ENCODE measurements at regions not wholly inside any gene's neighbourhood (a gene's known extent, or its start where the extent isn't known, plus 50 kb on each side); places are given as distances from the start of the nearest gene placed in this dataset.

GRCh38 chr6:113170454-113170853 lies 686.7 kb upstream of the MARCKS start:
- no peak for DNase-seq

DNA sequence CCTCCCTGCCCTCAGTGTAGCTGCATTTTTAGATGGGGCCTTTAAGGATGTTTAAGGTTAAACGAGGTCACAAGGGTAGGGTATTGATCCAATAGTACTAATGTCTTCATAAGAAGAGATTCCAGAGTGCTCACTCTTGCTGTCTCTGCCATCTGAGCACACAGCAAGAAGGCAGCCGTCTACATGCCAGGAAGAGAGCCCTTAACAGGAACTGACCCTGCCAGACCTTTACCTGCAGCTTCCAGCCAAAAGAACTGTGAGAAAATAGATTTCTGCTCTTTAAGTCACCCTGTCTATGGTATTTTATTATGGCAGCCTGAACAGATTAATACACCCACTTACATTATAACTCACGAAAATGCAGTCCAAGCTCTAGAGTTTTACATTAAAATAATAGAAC lies 685.3 kb upstream of the MARCKS start:
- DNase-seq, result no peak

DNA sequence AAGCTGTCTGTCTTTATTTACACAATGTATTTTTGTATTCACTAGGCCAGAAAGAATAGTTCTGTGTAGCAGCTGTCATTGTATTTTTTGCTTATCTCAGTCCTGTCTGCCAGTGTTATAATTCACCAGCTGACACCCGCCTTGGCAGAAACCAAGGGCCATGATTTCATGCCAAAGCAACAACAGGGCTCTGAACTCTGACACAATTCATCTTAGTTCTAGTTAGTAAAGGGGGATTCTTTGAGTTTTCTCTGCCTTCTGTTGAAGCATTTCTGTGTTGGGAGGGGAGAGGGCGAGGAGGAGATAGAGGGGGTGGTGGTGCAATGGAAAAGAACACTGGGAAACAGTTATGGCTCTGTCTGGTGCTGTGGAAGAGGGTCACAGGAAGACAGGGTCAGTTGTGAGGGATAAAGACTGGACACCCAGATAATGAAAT lies 684.6 kb upstream of the MARCKS start:
- DNase-seq, result no peak

- DNase-seq, result no peak
Observed at GRCh38 chr6:113178349-113178748, 678.8 kb upstream of the MARCKS start.

- no peak for DNase-seq
Observed at GRCh38 chr6:113181164-113181563, 676.0 kb upstream of the MARCKS start.

GRCh38 chr6:113182370-113183141 lies 674.6 kb upstream of the MARCKS start:
- no peak for DNase-seq

DNA sequence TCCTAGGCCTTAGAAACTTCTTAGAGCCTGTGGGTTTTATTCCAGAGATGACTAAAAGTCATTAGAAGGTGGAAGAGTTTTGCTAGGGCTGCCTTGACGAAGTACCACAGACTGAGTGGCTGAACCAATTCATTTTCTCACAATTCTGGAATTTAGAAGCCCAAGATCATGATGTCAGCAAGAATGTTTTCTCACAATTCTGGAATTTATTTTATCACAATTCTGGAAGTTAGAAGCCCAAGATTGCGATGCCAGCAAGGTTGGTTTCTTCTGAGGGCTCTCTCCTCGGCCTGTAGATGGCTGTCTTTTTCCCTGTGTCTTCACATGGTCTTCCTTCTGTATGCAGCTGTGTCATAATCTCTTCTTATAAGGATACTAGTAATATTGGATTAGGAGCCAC lies 672.9 kb upstream of the MARCKS start:
- DNase-seq, result no peak

GRCh38 chr6:113184736-113185135 lies 672.4 kb upstream of the MARCKS start:
- no peak for DNase-seq

DNA sequence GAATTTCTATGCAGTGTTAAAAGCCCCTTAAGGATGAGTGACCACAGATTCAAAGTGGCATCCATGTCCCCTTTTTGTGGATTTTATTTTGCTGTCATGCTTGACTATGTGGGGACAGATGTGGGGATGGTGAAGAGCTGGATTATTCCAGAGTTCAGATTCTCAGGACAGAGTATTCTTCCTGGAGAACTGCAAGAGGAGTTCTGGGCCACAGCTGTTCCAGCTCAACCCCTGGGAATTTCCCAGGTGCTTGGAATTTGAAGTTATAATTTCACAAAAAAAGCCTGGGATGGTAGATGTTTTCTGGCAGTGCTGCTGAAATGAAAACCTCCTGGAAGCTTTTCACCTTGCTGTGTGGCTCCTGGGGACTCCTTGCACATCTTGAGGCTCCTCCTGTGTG lies 671.8 kb upstream of the MARCKS start:
- no peak for DNase-seq

DNA sequence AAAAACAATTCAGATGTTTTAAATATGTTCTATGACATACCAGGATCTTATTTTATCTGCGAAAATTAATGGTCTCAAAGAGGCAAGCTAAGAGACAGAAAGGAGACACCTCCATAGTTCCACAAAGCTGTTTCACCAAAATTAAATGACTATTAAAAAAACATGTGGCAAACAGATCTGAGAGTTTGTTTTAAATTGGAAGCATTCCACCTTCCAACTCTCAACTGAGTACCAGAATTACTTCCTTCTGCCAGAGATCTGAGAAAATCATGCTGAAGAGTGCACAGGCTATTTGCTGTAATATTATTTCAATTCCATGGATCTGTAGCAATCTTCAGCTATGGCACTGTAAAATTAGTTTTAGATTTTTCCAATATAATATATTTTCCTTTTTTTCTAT lies 669.5 kb upstream of the MARCKS start:
- DNase-seq, result no peak

GRCh38 chr6:113188962-113189361 lies 668.2 kb upstream of the MARCKS start:
- DNase-seq, result no peak

GRCh38 chr6:113190170-113190569 lies 667.0 kb upstream of the MARCKS start:
- no peak for DNase-seq

- no peak for DNase-seq
Observed at GRCh38 chr6:113194090-113194489, 663.1 kb upstream of the MARCKS start.

DNA sequence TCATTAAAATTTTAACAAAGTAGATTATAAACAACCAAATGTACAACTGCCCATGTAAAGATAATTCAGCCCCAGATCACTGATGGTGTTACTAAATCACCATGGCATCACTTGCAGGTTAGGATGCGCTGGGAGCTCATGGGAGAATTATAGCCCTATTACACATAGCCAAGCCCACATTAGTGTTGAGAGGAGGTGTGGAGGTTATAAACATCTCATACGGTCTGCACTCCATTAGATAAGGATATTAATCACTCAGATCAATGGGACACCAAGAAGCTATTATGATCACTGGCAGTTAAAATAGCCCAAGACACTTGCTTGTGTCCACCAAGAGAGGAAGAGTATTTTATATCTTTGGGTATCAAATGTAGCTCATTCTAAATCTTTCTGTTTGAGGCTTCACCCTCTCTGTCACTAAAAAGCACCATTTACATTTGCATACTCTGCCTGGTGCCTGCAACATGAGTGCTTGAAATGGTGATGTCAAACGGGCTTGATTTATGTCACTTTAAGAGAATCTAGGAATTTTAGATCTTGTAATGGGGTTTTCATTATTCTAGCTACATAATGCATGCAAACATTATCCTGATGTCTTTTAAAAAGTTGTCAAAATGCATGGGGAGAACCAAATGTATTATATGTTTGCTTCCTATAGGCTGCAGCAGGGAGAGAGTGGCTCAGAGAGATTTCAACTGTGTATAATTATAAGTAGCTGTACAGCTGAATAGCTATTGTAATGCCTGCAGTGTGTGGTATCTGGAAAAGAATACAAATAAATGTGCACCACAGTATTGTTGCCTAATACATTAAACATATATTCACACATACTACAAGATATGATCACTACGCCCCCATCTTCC lies 654.1 kb upstream of the MARCKS start:
- no peak for DNase-seq

GRCh38 chr6:113203715-113204110 lies 653.4 kb upstream of the MARCKS start:
- no peak for DNase-seq

- no peak for DNase-seq
Observed at GRCh38 chr6:113205553-113205952, 651.6 kb upstream of the MARCKS start.

DNA sequence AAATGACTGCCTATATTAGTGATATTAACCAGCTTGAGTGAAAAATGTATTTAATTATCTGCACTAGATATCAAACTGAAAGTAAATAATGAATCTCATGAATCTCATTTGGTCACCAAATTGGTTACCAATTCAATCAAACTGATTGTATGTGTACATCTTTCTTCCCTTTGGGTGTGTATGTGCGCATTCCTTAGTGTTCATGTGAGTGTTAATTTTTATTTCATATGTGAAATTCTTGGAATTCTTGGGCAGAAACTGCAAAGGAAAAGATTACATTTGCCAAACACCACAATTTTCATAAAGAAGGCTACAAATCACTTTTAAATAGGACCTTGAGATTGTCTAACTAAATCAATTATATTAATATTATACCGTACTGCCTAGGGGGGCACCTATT lies 648.4 kb upstream of the MARCKS start:
- DNase-seq, result no peak

DNA sequence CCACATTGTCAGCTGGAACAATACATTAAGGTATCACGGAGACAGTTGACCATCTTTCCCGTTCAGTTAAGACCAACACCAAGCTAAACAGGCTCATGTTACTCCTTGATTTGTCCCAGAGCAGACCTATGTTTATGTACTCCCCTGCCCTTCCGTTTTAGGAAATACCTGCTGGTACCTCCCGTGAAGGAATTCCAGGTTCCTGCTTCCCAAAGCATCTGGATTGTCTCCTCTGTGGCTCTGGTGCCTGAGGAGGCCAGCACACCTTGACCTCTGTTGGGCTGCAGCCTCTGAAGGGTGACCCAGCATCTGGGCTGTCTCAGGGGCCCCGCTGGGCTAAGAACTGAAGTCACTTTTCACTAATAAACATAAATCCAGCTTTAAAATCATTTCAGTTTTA lies 647.8 kb upstream of the MARCKS start:
- DNase-seq, result no peak

DNA sequence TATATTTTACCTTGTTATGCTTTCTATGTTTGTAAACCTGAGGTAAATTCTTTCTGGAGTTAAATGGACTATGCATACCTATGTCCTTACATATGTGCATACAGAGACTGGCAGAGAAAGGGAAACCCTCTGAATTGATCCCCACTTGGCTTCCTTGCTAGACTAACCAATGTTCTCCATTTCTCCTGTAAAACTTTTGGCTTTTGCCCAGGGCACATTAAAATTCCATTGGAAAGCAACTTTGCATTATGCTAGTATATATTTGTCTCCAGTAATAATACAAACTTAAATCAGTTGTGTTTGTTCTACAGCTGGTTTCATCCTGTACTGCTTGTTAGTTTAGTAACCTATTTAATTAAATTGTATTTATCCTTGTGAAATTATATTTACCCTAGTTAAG lies 646.0 kb upstream of the MARCKS start:
- no peak for DNase-seq

GRCh38 chr6:113219783-113220182 lies 637.4 kb upstream of the MARCKS start:
- no peak for DNase-seq

- no peak for DNase-seq
Observed at GRCh38 chr6:113220832-113221231, 636.3 kb upstream of the MARCKS start.

DNA sequence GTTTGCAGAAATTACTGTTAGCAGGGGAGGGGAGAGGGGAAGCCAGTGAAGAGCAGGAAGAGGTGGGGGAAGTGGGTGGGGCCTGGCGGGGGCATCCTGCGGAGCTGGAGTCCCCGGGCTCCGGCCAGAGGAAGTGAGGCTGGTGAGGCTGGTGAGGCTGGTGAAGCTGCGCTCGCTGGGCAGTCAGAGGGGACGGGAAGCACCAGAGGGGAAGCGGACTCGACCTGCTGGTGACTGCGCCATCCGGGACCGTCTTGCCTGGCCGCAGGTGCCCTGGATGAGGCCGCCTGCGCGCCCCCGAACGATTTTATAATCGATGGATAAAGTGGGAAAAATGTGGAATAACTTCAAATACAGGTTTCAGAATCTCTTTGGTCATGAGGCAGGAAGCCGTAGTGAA lies 635.3 kb upstream of the MARCKS start:
- DNase-seq, result no peak

DNA sequence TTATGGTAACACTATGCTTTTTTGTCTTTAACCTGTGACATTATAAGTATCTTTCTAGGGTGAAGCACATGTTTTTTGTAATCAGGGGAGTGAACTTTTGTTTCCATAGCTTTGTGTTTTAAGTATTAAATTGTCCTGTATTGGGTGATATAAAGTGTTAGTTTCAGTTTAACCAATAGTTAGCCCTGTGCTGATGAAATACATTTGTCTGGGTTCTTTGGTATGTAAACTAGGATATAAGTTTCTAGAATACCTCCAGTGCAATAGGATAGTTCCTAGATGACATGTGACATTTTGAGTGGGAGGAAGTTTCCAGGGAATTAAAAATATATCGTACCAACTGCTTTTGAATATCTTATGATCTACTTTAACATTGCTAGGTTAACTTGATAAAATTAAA lies 611.0 kb upstream of the MARCKS start:
- no peak for DNase-seq

GRCh38 chr6:113248532-113248931 lies 608.6 kb upstream of the MARCKS start:
- no peak for DNase-seq
